ENCODE measurements at regions not wholly inside any gene's neighbourhood (a gene's known extent, or its start where the extent isn't known, plus 50 kb on each side); places are given as distances from the start of the nearest gene placed in this dataset.

GRCh38 chr20:50320901-50321796 lies 130.5 kb downstream of the CEBPB start:
- TF ChIP-seq CTCF (conservative IDR thresholded peaks at IDR 0.05) (no peak), EZH2 (IDR thresholded peaks at IDR 0.05; ENCODE audit: low read depth) (no peak)

Data from PC-9 (cell line).